T-helper 2 cell treated with Interferon-gamma antibody and Interleukin-4, amounts not matched to agents 5 μg/mL and 100 μg/mL, for 36 hours (primary cell): ENCODE measurements at regions not wholly inside any gene's neighbourhood (a gene's known extent, or its start where the extent isn't known, plus 50 kb on each side); places are given as distances from the start of the nearest gene placed in this dataset.
"Not testable (repeated sequence)": the region's sequence is repeated elsewhere in the genome, so short reads cannot be mapped to it uniquely, and the experiment has no call there.

ENCODE experiments used
- DNase-seq: peaks from one replicate; pipeline ENCODE4 v3.0.0; 2021; ENCODE audit warnings: low spot score
- H3K27ac Mint-ChIP-seq: one replicate; pipeline ENCODE4 v1.8.0; 2021; ENCODE audit warnings: mild to moderate bottlenecking, mixed read lengths
- H3K27me3 Mint-ChIP-seq: one replicate; pipeline ENCODE4 v1.8.0; 2021; ENCODE audit warnings: low read depth, mixed read lengths
- H3K36me3 Mint-ChIP-seq: one replicate; pipeline ENCODE4 v1.8.0; 2021; ENCODE audit warnings: low read depth, mixed read lengths
- H3K4me1 Mint-ChIP-seq: one replicate; pipeline ENCODE4 v1.8.0; 2021; ENCODE audit warnings: low read depth, mixed read lengths
- H3K4me3 Mint-ChIP-seq: one replicate; pipeline ENCODE4 v1.8.0; 2022; ENCODE audit warnings: mild to moderate bottlenecking, moderate library complexity, mixed read lengths
- H3K9me3 Mint-ChIP-seq: one replicate; pipeline ENCODE4 v1.8.0; 2021; ENCODE audit warnings: mixed read lengths

DNA sequence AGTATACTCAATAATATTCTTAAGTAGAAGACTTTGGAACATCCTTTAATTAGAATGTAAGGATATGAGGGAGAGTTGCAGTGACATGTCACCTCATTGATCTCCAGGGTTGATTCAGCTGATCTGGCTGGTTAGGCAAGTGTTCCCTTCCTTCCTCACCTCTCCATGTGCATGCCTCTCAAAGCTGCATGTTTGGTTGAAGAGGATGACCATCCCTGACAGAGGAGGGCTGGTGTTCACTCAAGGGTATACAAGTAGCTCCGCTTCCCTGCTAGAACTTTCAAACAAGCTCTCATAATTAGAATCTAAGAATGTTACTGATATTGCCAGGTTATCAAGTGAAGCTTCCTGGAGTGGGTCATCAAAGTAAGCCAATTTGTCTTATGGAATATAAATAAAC is 341.1 kb upstream of the FLRT2 start:
- H3K9me3 Mint-ChIP-seq: peaks cover 26% of the 10 kb centered on the region
- no peaks in the 10 kb centered on the region for H3K36me3 Mint-ChIP-seq
- no peak overlapping the region for H3K27ac Mint-ChIP-seq
- H3K4me3 Mint-ChIP-seq: no peak overlapping the region
- no peak for DNase-seq
- H3K27me3 Mint-ChIP-seq: no peaks in the 10 kb centered on the region
- H3K4me1 Mint-ChIP-seq: no peaks in the 10 kb centered on the region

DNA sequence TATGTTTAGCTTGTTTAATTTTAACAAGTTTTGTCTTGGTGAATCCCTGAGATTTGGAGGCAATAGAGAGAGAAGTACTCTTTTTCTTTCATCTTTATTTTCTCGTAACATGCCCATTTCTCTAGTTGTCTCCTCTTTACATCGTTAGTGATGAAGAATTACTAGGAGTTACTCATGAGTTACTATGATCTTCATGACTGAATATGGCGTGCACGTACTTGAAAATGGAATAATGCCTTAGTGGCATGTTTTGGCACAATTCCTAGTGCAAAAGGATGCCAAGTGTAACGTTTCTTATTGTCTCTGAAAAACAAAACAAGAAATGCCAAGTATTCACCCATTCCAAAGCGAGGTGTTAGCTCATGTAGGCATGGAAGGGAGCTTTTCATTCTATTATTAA is 340.7 kb upstream of the FLRT2 start:
- not testable (repeated sequence) for H3K4me3 Mint-ChIP-seq, H3K36me3 Mint-ChIP-seq

DNA sequence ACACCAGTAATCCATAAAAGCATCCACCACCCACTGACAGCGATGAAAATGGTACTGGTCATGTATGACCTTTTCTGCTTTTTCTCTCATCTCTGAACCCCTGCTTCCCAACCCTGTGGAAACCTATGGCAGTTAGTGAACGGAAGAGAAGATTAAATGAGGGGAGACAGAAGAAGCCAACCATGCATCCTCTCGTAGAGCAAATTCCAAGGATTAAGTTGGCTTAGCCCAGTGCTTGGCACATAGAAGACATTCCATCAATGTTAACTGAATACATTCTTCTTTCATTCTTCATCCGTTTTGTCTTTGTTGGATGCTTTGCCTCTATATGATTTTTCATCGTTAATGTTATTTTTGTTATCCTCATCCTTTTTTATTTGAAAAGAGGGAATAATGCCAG is 339.7 kb upstream of the FLRT2 start:
- H3K9me3 Mint-ChIP-seq: peaks cover 22% of the 10 kb centered on the region
- no peak overlapping the region for H3K27ac Mint-ChIP-seq
- no peaks in the 10 kb centered on the region for H3K4me1 Mint-ChIP-seq
- no peak overlapping the region for H3K4me3 Mint-ChIP-seq
- H3K27me3 Mint-ChIP-seq: no peaks in the 10 kb centered on the region
- no peak for DNase-seq
- H3K36me3 Mint-ChIP-seq: no peaks in the 10 kb centered on the region

More for the DNA sequence above, 340.7 kb upstream of the FLRT2 start:
- H3K27me3 Mint-ChIP-seq, H3K27ac Mint-ChIP-seq, H3K4me1 Mint-ChIP-seq, DNase-seq: not testable (repeated sequence)
- peaks cover 23% of the 10 kb centered on the region for H3K9me3 Mint-ChIP-seq

DNA sequence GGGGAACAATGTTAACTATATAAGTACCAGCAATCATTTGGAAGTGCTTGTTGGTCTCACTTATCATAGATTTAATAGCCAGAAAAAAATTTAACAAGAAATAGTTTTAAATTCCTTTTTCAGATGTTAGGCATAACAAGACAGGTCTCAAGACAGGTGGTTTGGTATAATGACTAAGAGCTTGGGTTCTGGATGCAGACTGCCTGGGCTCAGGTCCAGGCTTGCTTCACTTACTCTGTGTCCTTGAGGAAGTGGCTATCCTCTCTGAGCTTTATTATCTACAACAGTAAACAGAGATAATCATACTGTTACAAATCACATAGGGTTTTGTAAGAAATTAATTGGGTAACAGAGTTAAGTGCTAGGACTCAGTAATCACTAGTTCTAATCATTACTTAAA is 338.0 kb upstream of the FLRT2 start:
- no peaks in the 10 kb centered on the region for H3K4me1 Mint-ChIP-seq
- no peak for DNase-seq
- peaks cover 22% of the 10 kb centered on the region for H3K9me3 Mint-ChIP-seq
- no peak overlapping the region for H3K27ac Mint-ChIP-seq
- no peaks in the 10 kb centered on the region for H3K27me3 Mint-ChIP-seq
- H3K36me3 Mint-ChIP-seq: no peaks in the 10 kb centered on the region
- H3K4me3 Mint-ChIP-seq: no peak overlapping the region

DNA sequence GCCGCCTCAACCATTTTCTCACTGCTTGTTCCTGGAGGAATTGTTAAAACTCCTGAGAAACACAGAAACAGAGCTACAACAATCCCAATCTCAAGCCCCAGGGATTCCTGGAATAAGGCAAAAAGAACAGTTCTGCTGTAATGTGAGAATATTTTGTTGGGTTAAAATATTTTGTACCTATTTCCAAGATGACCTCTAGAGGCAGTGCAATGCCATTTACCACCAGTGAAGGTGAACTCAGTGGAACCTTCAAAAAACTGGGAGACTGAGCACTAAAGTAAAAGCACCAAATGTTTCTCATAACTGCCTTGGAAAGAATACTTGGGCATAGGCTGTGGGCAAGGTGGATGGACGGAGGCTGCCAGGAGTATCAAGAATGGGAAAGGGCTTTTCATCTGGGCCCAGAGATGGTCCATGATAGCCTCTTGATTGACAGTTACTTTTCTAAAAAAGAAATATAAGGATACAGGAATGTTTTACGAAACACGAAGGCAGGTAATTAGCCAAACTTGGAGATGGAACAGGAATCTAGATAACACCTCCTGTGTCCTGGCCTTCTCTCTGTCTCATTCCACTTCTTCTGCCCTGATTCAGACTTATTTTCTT is 334.0 kb upstream of the FLRT2 start:
- H3K4me1 Mint-ChIP-seq: no peaks in the 10 kb centered on the region
- no peaks in the 10 kb centered on the region for H3K36me3 Mint-ChIP-seq
- H3K4me3 Mint-ChIP-seq: no peak overlapping the region
- no peaks in the 10 kb centered on the region for H3K27me3 Mint-ChIP-seq
- H3K9me3 Mint-ChIP-seq: peaks cover 2% of the 10 kb centered on the region
- no peak overlapping the region for H3K27ac Mint-ChIP-seq
- no peak for DNase-seq

DNA sequence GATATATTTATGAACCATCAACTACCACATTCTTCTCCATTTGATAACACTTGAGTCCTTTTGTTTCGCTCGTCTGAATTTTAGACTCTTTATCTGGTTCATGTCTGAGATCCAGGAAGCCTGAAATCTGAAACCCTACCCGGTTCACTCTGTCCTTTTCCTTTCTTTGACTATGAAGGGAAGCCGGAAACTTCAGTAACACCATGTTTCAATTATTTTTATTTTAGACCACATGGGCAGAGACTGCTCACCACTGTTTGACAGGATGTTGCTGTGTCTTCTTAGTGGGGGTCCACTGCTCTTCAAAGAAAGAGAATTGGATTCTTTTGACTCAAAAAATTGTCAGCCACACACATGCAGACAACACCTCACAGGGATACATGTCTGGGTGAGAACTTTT is 331.9 kb upstream of the FLRT2 start:
- no peak overlapping the region for H3K4me3 Mint-ChIP-seq
- no peak for DNase-seq
- no peaks in the 10 kb centered on the region for H3K36me3 Mint-ChIP-seq
- no peaks in the 10 kb centered on the region for H3K4me1 Mint-ChIP-seq
- no peak overlapping the region for H3K27ac Mint-ChIP-seq
- peaks cover 8% of the 10 kb centered on the region for H3K9me3 Mint-ChIP-seq
- no peaks in the 10 kb centered on the region for H3K27me3 Mint-ChIP-seq

DNA sequence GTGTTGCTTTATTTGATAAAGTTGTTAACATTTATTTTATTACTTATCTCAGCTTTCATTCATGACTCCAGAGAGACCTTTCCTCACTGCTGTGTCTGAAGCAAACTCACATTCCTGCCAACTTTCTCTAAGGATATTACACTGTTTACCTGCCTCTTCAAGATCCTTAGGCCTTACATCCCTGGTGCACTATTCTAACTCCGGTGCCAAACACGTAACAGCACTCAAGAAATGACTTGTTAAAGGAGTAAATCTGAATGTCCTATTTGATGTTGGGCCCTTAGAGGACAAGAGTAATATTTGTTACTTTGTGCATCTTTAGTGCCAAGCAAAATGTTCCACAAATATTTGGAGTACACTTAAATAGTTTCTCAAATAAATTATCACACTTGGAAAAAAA is 324.1 kb upstream of the FLRT2 start:
- Mint-ChIP-seq H3K27ac (no peak overlapping the region), H3K27me3 (no peaks in the 10 kb centered on the region), H3K4me1 (no peaks in the 10 kb centered on the region), H3K4me3 (no peak overlapping the region), H3K36me3 (no peaks in the 10 kb centered on the region), H3K9me3 (peaks cover 23% of the 10 kb centered on the region)
- DNase-seq: no peak

DNA sequence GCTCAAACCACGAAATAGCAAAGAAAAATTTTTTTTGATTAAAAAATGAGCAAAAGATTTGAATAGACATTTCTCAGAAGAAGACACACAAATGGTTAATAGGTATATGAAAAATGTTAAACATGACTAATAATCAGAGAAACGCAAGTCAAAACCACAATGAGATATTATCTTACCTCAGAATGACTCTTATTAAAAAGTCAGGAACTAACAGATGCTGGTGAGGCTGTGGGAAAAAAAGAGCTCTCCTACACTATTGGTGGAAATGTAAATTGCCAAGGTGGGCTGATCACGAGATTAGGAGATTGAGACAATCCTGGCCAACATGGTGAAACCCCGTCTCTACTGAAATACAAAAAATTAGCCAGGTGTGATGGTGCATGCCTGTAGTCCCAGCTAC is 315.5 kb upstream of the FLRT2 start:
- DNase-seq: no peak
- H3K36me3 Mint-ChIP-seq: no peaks in the 10 kb centered on the region
- H3K4me3 Mint-ChIP-seq: no peak overlapping the region
- peaks cover 12% of the 10 kb centered on the region for H3K9me3 Mint-ChIP-seq
- H3K27me3 Mint-ChIP-seq: no peaks in the 10 kb centered on the region
- no peak overlapping the region for H3K27ac Mint-ChIP-seq
- no peaks in the 10 kb centered on the region for H3K4me1 Mint-ChIP-seq

DNA sequence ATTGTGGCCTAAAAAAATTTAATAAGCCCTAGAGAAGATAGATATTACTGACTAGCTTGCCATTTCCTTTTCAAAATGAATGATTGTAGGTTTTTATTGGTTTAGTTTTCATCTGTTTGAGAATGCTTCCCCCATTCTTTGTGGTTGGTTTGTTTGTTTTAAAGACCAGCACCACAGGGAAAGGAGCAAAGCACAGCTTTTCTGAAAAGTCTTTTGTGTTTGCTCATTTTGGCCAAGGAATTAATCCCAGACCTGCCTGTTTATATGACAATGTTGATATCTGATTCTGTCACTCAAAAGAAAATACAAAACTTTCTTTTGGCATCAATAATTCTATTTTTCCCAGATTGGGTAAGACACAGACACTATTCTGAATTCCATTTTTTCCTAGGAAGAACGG is 312.5 kb upstream of the FLRT2 start:
- Mint-ChIP-seq H3K4me1 (no peaks in the 10 kb centered on the region), H3K9me3 (peaks cover 9% of the 10 kb centered on the region), H3K4me3 (no peak overlapping the region), H3K27ac (no peak overlapping the region), H3K36me3 (no peaks in the 10 kb centered on the region), H3K27me3 (no peaks in the 10 kb centered on the region)
- DNase-seq: no peak

DNA sequence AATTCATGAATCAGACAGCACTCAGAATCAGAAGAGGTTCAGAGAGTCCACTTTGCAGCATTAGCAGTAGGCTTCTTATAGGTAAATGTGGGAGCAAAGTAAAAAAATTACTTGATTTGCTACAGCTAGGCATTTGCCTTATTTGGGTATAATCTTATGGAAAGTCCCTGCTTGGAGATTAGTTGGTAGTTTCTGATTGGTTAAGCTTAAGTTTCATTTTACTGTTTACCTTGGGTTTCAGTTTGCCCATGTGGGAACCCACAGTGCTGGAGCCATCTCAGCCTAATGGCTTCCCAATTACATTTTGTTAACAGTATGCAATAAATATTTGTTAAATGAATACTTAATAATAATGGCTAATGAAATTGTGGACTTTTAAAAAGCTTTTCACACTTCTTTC is 311.0 kb upstream of the FLRT2 start:
- H3K9me3 Mint-ChIP-seq: peaks cover 9% of the 10 kb centered on the region
- no peak overlapping the region for H3K27ac Mint-ChIP-seq
- H3K27me3 Mint-ChIP-seq: no peaks in the 10 kb centered on the region
- H3K4me1 Mint-ChIP-seq: no peaks in the 10 kb centered on the region
- no peaks in the 10 kb centered on the region for H3K36me3 Mint-ChIP-seq
- no peak for DNase-seq
- H3K4me3 Mint-ChIP-seq: no peak overlapping the region

DNA sequence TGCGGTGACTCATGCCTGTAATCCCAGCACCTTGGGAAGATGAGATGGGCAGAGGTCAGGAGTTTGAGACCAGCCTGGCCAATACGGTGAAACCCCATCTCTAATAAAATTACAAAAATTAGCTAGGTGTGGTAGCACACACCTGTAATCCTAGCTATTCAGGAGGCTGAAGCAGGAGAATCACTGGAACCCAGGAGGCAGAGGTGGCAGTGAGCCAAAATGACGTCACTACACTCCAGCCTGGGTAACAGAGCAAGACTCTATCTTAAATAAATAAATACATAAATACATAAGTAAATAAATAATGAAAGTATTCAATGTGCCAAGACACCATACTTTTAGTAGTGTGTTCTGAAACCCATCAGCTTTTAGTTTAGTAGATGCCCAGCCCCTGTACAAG is 308.1 kb upstream of the FLRT2 start:
- peaks cover 18% of the 10 kb centered on the region for H3K9me3 Mint-ChIP-seq
- H3K27ac Mint-ChIP-seq: no peak overlapping the region
- H3K4me1 Mint-ChIP-seq: no peaks in the 10 kb centered on the region
- H3K4me3 Mint-ChIP-seq: no peak overlapping the region
- DNase-seq: no peak
- no peaks in the 10 kb centered on the region for H3K27me3 Mint-ChIP-seq
- H3K36me3 Mint-ChIP-seq: no peaks in the 10 kb centered on the region

DNA sequence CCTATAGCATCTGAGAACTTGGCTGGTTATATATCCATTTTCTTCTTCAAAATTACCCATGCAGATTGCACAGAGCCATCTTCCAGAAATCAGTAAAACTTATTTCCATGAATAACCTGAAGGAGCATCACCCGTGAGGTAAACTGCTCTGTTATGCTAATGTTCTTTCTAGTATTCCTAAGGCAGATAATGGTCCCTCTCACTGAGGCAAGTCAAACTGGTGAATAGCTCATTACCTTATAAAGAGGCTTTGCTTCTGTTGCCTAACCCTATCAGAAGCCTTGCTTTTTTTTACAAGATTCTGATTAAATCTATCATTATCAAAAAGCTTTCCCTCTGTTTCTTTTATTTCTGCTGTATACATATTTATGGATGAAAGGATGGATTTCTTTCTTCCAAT is 307.6 kb upstream of the FLRT2 start:
- peaks cover 22% of the 10 kb centered on the region for H3K9me3 Mint-ChIP-seq
- no peaks in the 10 kb centered on the region for H3K27me3 Mint-ChIP-seq
- no peaks in the 10 kb centered on the region for H3K4me1 Mint-ChIP-seq
- H3K4me3 Mint-ChIP-seq: no peak overlapping the region
- H3K36me3 Mint-ChIP-seq: no peaks in the 10 kb centered on the region
- no peak overlapping the region for H3K27ac Mint-ChIP-seq
- no peak for DNase-seq

DNA sequence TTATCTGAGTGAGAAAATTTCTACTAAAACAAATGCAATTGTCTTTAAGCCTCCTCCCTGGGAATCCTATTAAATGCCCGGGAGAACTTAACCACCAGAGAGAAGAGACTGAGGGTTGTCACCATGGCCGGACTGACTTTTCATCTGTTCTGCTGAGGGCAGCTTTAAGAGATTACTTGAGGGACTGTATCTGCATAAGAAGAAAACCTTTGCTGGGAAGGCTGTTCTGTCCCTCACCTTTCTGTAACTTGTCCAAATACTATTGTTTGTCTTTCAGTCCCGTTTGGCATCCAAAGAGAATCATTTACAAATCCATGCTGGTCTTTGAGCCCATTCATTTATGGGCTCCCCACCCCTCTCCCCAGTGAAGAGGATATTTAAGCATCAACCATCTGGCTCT is 306.3 kb upstream of the FLRT2 start:
- Mint-ChIP-seq H3K27me3 (no peaks in the 10 kb centered on the region), H3K27ac (no peak overlapping the region), H3K4me1 (no peaks in the 10 kb centered on the region), H3K4me3 (no peak overlapping the region), H3K9me3 (peaks cover 27% of the 10 kb centered on the region), H3K36me3 (no peaks in the 10 kb centered on the region)
- DNase-seq: no peak

DNA sequence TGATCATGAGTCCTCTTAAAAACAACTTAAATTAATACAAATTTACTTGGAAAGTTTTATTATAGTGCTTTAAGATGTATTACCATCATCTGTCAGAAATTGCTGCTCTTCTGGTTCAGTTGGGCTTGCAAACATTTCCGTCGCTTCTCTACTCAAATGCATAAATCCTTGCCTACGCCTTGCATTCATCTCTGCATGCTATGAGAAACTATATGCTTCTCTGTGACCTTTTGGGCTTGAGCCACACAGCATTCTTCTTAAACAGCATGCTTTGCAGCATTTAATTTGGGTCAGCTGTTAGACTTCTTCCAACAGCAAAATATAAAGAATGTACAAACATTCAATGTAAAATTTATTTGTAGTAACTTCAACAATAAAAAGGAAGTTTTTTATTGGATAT is 305.7 kb upstream of the FLRT2 start:
- H3K4me3 Mint-ChIP-seq: no peak overlapping the region
- H3K9me3 Mint-ChIP-seq: peaks cover 33% of the 10 kb centered on the region

DNA sequence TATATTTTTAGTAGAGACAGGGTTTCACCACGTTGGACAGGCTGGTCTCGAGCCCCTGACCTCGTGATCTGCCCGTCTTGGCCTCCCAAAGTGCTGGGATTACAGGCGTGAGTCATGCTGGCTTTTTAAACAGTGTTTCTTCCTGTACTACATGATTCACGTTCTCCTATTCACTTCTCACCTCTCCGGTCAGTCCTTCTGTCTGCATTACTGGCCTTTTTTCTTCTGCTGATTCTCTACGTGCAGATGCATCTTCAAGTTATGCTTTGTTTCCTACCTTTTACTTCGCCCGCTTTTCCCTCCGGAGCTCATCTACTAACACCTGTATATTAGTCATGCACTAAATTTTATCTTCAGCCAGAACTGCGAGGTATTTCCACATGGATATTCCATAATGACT is 296.2 kb upstream of the FLRT2 start:
- no peaks in the 10 kb centered on the region for H3K36me3 Mint-ChIP-seq
- H3K27ac Mint-ChIP-seq: no peak overlapping the region
- H3K9me3 Mint-ChIP-seq: peaks cover 29% of the 10 kb centered on the region
- H3K4me3 Mint-ChIP-seq: no peak overlapping the region
- DNase-seq: no peak
- H3K4me1 Mint-ChIP-seq: no peaks in the 10 kb centered on the region
- no peaks in the 10 kb centered on the region for H3K27me3 Mint-ChIP-seq

More for the DNA sequence above, 305.7 kb upstream of the FLRT2 start:
- H3K27me3 Mint-ChIP-seq: no peaks in the 10 kb centered on the region
- no peaks in the 10 kb centered on the region for H3K36me3 Mint-ChIP-seq
- H3K27ac Mint-ChIP-seq: no peak overlapping the region
- no peaks in the 10 kb centered on the region for H3K4me1 Mint-ChIP-seq
- no peak for DNase-seq
